HEK293T (cell line): ENCODE measurements at regions not wholly inside any gene's neighbourhood (a gene's known extent, or its start where the extent isn't known, plus 50 kb on each side); places are given as distances from the start of the nearest gene placed in this dataset.
"Not testable (repeated sequence)": the region's sequence is repeated elsewhere in the genome, so short reads cannot be mapped to it uniquely, and the experiment has no call there.

Source experiments
- CTCF ChIA-PET: fragments of 350-600 bp; formaldehyde crosslinking; extraction: SDS; loops from one replicate; lab custom pipeline; 2021; ENCODE audit warnings: antibody characterized with exemption, inconsistent platforms; lab: Yijun Ruan, JAX
- POLR2A ChIA-PET: fragments of 350-600 bp; formaldehyde crosslinking; extraction: SDS; loops from one replicate; lab custom pipeline; 2020; ENCODE audit warnings: antibody characterized with exemption, inconsistent platforms; lab: Yijun Ruan, JAX
- DNase-seq: peaks from one replicate; pipeline ENCODE4 v3.0.0; 2012; ENCODE audit warnings: mixed read lengths; ENCODE audit errors: extremely low spot score
- ARNT ChIP-seq: fragments of 450-650 bp; IDR thresholded peaks from 2 replicates; pipeline ENCODE4 v1.6.1; 2017; ENCODE audit warnings: mild to moderate bottlenecking
- BHLHE40 ChIP-seq: fragments of 450-650 bp; IDR thresholded peaks from 2 replicates; pipeline ENCODE4 v1.6.1; 2016; ENCODE audit warnings: mild to moderate bottlenecking, moderate library complexity, borderline replicate concordance
- CTBP1 ChIP-seq: fragments of 450-650 bp; IDR thresholded peaks from 2 replicates; pipeline ENCODE4 v1.6.1; 2016; ENCODE audit warnings: borderline replicate concordance
- ELF4 ChIP-seq: fragments of 450-650 bp; IDR thresholded peaks from 2 replicates; pipeline ENCODE4 v1.6.1; 2017; ENCODE audit warnings: antibody characterized with exemption
- FOXA1 ChIP-seq: fragments of 450-650 bp; IDR thresholded peaks from 2 replicates; pipeline ENCODE4 v1.6.1; 2016; ENCODE audit warnings: mild to moderate bottlenecking
- FOXK2 ChIP-seq: fragments of 450-650 bp; IDR thresholded peaks from 2 replicates; pipeline ENCODE4 v1.6.1; 2016; ENCODE audit warnings: mild to moderate bottlenecking
- FOXM1 ChIP-seq: fragments of 450-650 bp; IDR thresholded peaks from 2 replicates; pipeline ENCODE4 v1.6.1; 2017; ENCODE audit warnings: mild to moderate bottlenecking, borderline replicate concordance
- HDGF ChIP-seq: fragments of 450-650 bp; IDR thresholded peaks from 2 replicates; pipeline ENCODE4 v1.6.1; 2017; ENCODE audit warnings: antibody characterized with exemption, borderline replicate concordance
- L3MBTL2 ChIP-seq: fragments of 450-650 bp; conservative IDR thresholded peaks from 2 replicates; pipeline ENCODE4 v1.6.1; 2016; ENCODE audit warnings: mild to moderate bottlenecking
- LEF1 ChIP-seq: fragments of 450-650 bp; IDR thresholded peaks from 2 replicates; pipeline ENCODE4 v1.6.1; 2017; ENCODE audit warnings: mild to moderate bottlenecking, borderline replicate concordance
- NFRKB ChIP-seq: fragments of 450-650 bp; IDR thresholded peaks from 2 replicates; pipeline ENCODE4 v1.6.1; 2016; ENCODE audit warnings: mild to moderate bottlenecking, moderate library complexity
- PKNOX1 ChIP-seq: fragments of 450-650 bp; IDR thresholded peaks from 2 replicates; pipeline ENCODE4 v1.6.1; 2016
- SP1 ChIP-seq: fragments of 450-650 bp; IDR thresholded peaks from 2 replicates; pipeline ENCODE4 v1.6.1; 2017
- SUZ12 ChIP-seq: fragments of 450-650 bp; IDR thresholded peaks from 2 replicates; pipeline ENCODE4 v1.6.1; 2016; ENCODE audit warnings: mild to moderate bottlenecking
- TARDBP ChIP-seq: fragments of 450-650 bp; IDR thresholded peaks from 2 replicates; pipeline ENCODE4 v1.6.1; 2016
- ZNF384 ChIP-seq: fragments of 450-650 bp; IDR thresholded peaks from 2 replicates; pipeline ENCODE4 v1.6.1; 2016

- TF ChIP-seq SUZ12, result no peak
- no peak for TF ChIP-seq FOXA1
- TF ChIP-seq L3MBTL2, result no peak
- TF ChIP-seq ELF4, result no peak
- TF ChIP-seq ARNT, result no peak
- TF ChIP-seq HDGF, result no peak
- no peak for TF ChIP-seq FOXM1
- ChIA-PET CTCF (no interaction called here), POLR2A (no interaction called here)
- no peak for DNase-seq
These were observed 262.1 kb upstream of the CA10 start for GRCh38 chr17:52420555-52421078.

GRCh38 chr17:52419229-52419641 is 260.7 kb upstream of the CA10 start:
- DNase-seq, result no peak
- TF ChIP-seq ZNF384 (no peak), FOXA1 (no peak), CTBP1 (no peak), LEF1 (no peak), HDGF (no peak), ELF4 (no peak), ARNT (no peak)
- POLR2A ChIA-PET, result no interaction called here
- CTCF ChIA-PET, result no interaction called here

- ChIA-PET CTCF (no interaction called here), POLR2A (no interaction called here)
- no peak for DNase-seq
- TF ChIP-seq FOXM1 (no peak), BHLHE40 (no peak), SUZ12 (no peak), CTBP1 (no peak), FOXA1 (no peak), NFRKB (no peak), ELF4 (no peak), TARDBP (no peak), PKNOX1 (no peak), L3MBTL2 (no peak), FOXK2 (no peak)
These were observed 252.3 kb upstream of the CA10 start for GRCh38 chr17:52410781-52411180.

- DNase-seq, CTCF ChIA-PET, POLR2A ChIA-PET: not testable (repeated sequence)
These were observed 250.7 kb upstream of the CA10 start for GRCh38 chr17:52409222-52409621.

- DNase-seq, result no peak
- ChIA-PET POLR2A (no interaction called here), CTCF (no interaction called here)
- TF ChIP-seq SUZ12, result no peak
- no peak for TF ChIP-seq CTBP1
- TF ChIP-seq FOXK2, result no peak
- TF ChIP-seq FOXM1, result no peak
- no peak for TF ChIP-seq FOXA1
- TF ChIP-seq HDGF, result no peak
- TF ChIP-seq L3MBTL2, result no peak
- TF ChIP-seq ELF4, result no peak
- TF ChIP-seq ARNT, result no peak
These were observed 236.8 kb upstream of the CA10 start for GRCh38 chr17:52395308-52395707.

GRCh38 chr17:52390422-52390821 is 231.9 kb upstream of the CA10 start:
- POLR2A ChIA-PET, result no interaction called here

GRCh38 chr17:52389632-52390031 is 231.1 kb upstream of the CA10 start:
- POLR2A ChIA-PET, result no interaction called here
- CTCF ChIA-PET, result no interaction called here
- TF ChIP-seq ZNF384 (no peak), LEF1 (no peak), BHLHE40 (no peak), ARNT (no peak), SUZ12 (no peak), L3MBTL2 (no peak), FOXM1 (no peak)
- no peak for DNase-seq

More at GRCh38 chr17:52390422-52390821, 231.9 kb upstream of the CA10 start:
- DNase-seq, result no peak
- no peak for TF ChIP-seq TARDBP
- no peak for TF ChIP-seq ARNT
- TF ChIP-seq FOXM1, result no peak
- no peak for TF ChIP-seq HDGF
- TF ChIP-seq LEF1, result no peak
- no peak for TF ChIP-seq NFRKB
- no peak for TF ChIP-seq ELF4
- no peak for TF ChIP-seq FOXK2
- no peak for TF ChIP-seq BHLHE40
- no peak for TF ChIP-seq ZNF384
- TF ChIP-seq L3MBTL2, result no peak
- TF ChIP-seq SUZ12, result no peak
- no peak for TF ChIP-seq CTBP1
- TF ChIP-seq SP1, result no peak
- TF ChIP-seq FOXA1, result no peak
- no peak for TF ChIP-seq PKNOX1
- CTCF ChIA-PET, result no interaction called here

GRCh38 chr17:52388941-52389340 is 230.4 kb upstream of the CA10 start:
- no peak for DNase-seq
- TF ChIP-seq BHLHE40, result no peak
- no peak for TF ChIP-seq NFRKB
- TF ChIP-seq ARNT, result no peak
- TF ChIP-seq SUZ12, result no peak
- no peak for TF ChIP-seq ZNF384
- no peak for TF ChIP-seq SP1
- TF ChIP-seq LEF1, result no peak
- no peak for TF ChIP-seq L3MBTL2
- TF ChIP-seq FOXM1, result no peak
- no peak for TF ChIP-seq TARDBP
- TF ChIP-seq FOXA1, result no peak
- no peak for TF ChIP-seq FOXK2
- TF ChIP-seq HDGF, result no peak
- ChIA-PET CTCF (no interaction called here), POLR2A (no interaction called here)
